SK-N-SH (cell line): ENCODE measurements at regions not wholly inside any gene's neighbourhood (a gene's known extent, or its start where the extent isn't known, plus 50 kb on each side); places are given as distances from the start of the nearest gene placed in this dataset.

Experiments used
- CTCF ChIA-PET: fragments of 300-600, 350-600 bp; formaldehyde crosslinking; extraction: SDS; loops from one replicate; lab custom pipeline; 2021; lab: Yijun Ruan, JAX
- POLR2A ChIA-PET: fragments of 350-600 bp; sonication (Branson Sonifier 250); formaldehyde crosslinking; extraction: SDS; loops from one replicate; lab custom pipeline; 2020; ENCODE audit warnings: antibody characterized with exemption, inconsistent platforms; lab: Yijun Ruan, JAX
- DNase-seq: peaks from one replicate; pipeline ENCODE4 v3.0.0; 2012
- H2AFZ ChIP-seq: fragments of 200-600 bp; sonication (generic); 2 replicates; pipeline ENCODE4 v1.8.1; 2016; ENCODE audit warnings: antibody characterized with exemption, mild to moderate bottlenecking, low read depth
- H3F3A ChIP-seq: fragments of 200-600 bp; sonication (generic); replicated peaks from 2 replicates; pipeline ENCODE3; 2016; ENCODE audit warnings: antibody characterized with exemption, mild to moderate bottlenecking; ENCODE audit not compliant: insufficient read depth
- H3K27ac ChIP-seq, 2 experiments: fragments of 200-500 bp in 1 of 2; fragments of 200-600 bp in 1 of 2; sonication (Bioruptor generic) in 1 of 2; sonication (generic), shearing (Covaris generic) in 1 of 2; 2 replicates each; pipeline versions ENCODE4 v1.5.1 to v1.6.1; 2014 to 2016; ENCODE audit warnings: low read depth in 2 of 2, inconsistent platforms in 1 of 2, low read length in 1 of 2, mild to moderate bottlenecking in 1 of 2, mixed read lengths in 1 of 2
- H3K27me3 ChIP-seq: fragments of 200-600 bp; sonication (generic), shearing (Covaris generic); 2 replicates; pipeline ENCODE4 v1.6.1; 2016; ENCODE audit warnings: mixed run types; ENCODE audit not compliant: insufficient read depth
- H3K36me3 ChIP-seq, 2 experiments: fragments of 200-500 bp in 1 of 2; fragments of 200-600 bp in 1 of 2; sonication (Bioruptor generic) in 1 of 2; sonication (generic) in 1 of 2; replicated peaks in 1 of 2; 2 replicates each; pipeline versions ENCODE3 to v1.5.1; 2014 to 2016; ENCODE audit warnings: low read length in 1 of 2, mild to moderate bottlenecking in 1 of 2; ENCODE audit not compliant: insufficient read depth in 2 of 2, control insufficient read depth in 1 of 2
- H3K4me1 ChIP-seq, 2 experiments: fragments of 200-500 bp in 1 of 2; fragments of 200-600 bp in 1 of 2; sonication (Bioruptor generic) in 1 of 2; sonication (generic), shearing (Covaris generic) in 1 of 2; 2 replicates each; pipeline versions ENCODE4 v1.5.1 to v1.6.1; 2014 to 2016; ENCODE audit warnings: low read depth in 1 of 2, low read length in 1 of 2, mixed run types in 1 of 2; ENCODE audit not compliant: insufficient read depth in 2 of 2, control insufficient read depth in 1 of 2
- H3K4me2 ChIP-seq: fragments of 200-600 bp; sonication (generic), shearing (Covaris generic); 2 replicates; pipeline ENCODE4 v1.6.1; 2017; ENCODE audit warnings: mixed run types
- H3K4me3 ChIP-seq, 2 experiments: fragments of 200-500 bp in 1 of 2; fragments of 200-600 bp in 1 of 2; sonication (Bioruptor generic) in 1 of 2; sonication (generic), shearing (Covaris generic) in 1 of 2; 2 replicates each; pipeline versions ENCODE4 v1.5.1 to v1.8.1; 2014 to 2016; ENCODE audit warnings: low read depth in 2 of 2, inconsistent platforms in 1 of 2, low read length in 1 of 2, mild to moderate bottlenecking in 1 of 2, mixed read lengths in 1 of 2, moderate library complexity in 1 of 2
- H3K79me2 ChIP-seq: fragments of 200-600 bp; sonication (generic); 2 replicates; pipeline ENCODE4 v1.8.1; 2017; ENCODE audit warnings: mild to moderate bottlenecking; ENCODE audit not compliant: insufficient read depth
- H3K9ac ChIP-seq: fragments of 200-600 bp; sonication (generic); 2 replicates; pipeline ENCODE4 v1.6.1; 2017; ENCODE audit warnings: mixed run types
- H3K9me2 ChIP-seq: fragments of 200-600 bp; sonication (generic); 2 replicates; pipeline ENCODE4 v1.6.1; 2017; ENCODE audit warnings: mixed run types
- H3K9me3 ChIP-seq: fragments of 200-600 bp; sonication (generic); 2 replicates; pipeline ENCODE4 v1.6.1; 2017; ENCODE audit warnings: mixed run types, mild to moderate bottlenecking, moderate library complexity
- H4K20me1 ChIP-seq: fragments of 200-600 bp; sonication (generic); 2 replicates; pipeline ENCODE4 v1.6.1; 2017; ENCODE audit warnings: mild to moderate bottlenecking, mixed run types; ENCODE audit not compliant: insufficient read depth
- CHD2 ChIP-seq: fragments of 150-350 bp; IDR thresholded peaks from 2 replicates; pipeline ENCODE4 v1.6.1; 2018; ENCODE audit warnings: low read length; ENCODE audit not compliant: partially characterized antibody
- CTCF ChIP-seq: fragments of 200-600 bp; sonication (generic); IDR thresholded peaks from 2 replicates; pipeline ENCODE4 v1.6.1; 2017; ENCODE audit warnings: antibody characterized with exemption, mild to moderate bottlenecking, moderate library complexity
- EP300 ChIP-seq, 2 experiments: IDR thresholded peaks; 2 replicates each; pipeline versions ENCODE4 v1.4.0 to v1.6.1; 2012; ENCODE audit warnings: borderline replicate concordance in 1 of 2, low read depth in 1 of 2, low read length in 1 of 2
- FOXM1 ChIP-seq: IDR thresholded peaks from 2 replicates; pipeline ENCODE4 v1.4.0; 2012; ENCODE audit warnings: low read depth, mild to moderate bottlenecking
- NFIC ChIP-seq: IDR thresholded peaks from 2 replicates; pipeline ENCODE4 v1.4.0; 2012; ENCODE audit warnings: borderline replicate concordance
- NRF1 ChIP-seq: IDR thresholded peaks from 2 replicates; pipeline ENCODE4 v1.6.1; 2012; ENCODE audit warnings: low read depth, mild to moderate bottlenecking, low read length
- PBX3 ChIP-seq: IDR thresholded peaks from 2 replicates; pipeline ENCODE4; 2012
- RCOR1 ChIP-seq: fragments of 150-350 bp; IDR thresholded peaks from 2 replicates; pipeline ENCODE4 v1.6.1; 2017; ENCODE audit warnings: antibody characterized with exemption, low read length
- TAF1 ChIP-seq: IDR thresholded peaks from 2 replicates; pipeline ENCODE4 v1.6.1; 2012; ENCODE audit warnings: low read depth, mild to moderate bottlenecking, low read length, moderate library complexity, borderline replicate concordance
- USF1 ChIP-seq: IDR thresholded peaks from 2 replicates; pipeline ENCODE4 v1.4.0; 2012; ENCODE audit warnings: low read depth, borderline replicate concordance
- ZBTB33 ChIP-seq: IDR thresholded peaks from 2 replicates; pipeline ENCODE4 v1.4.0; 2012; ENCODE audit warnings: low read depth, borderline replicate concordance
- WGBS: methylation state at CpG from one replicate; pipeline ENCODE4 v1.1.6; 2017; ENCODE audit warnings: low lambda C conversion rate; 5-methylcytosine and 5-hydroxymethylcytosine counted together

- Histone ChIP-seq H3K4me1 (peaks cover 7 to 21% of the 10 kb centered on the region in 2 experiments; a peak in 3 of 4 replicates), H3K27ac (no peak overlapping the region), H3K9me3 (no peaks in the 10 kb centered on the region), H3K9me2 (no peaks in the 10 kb centered on the region), H3K4me3 (no peak overlapping the region), H3K9ac (no peak overlapping the region), H3K27me3 (no peaks in the 10 kb centered on the region), H3K4me2 (no peak overlapping the region), H3K79me2 (no peaks in the 10 kb centered on the region), H4K20me1 (no peaks in the 10 kb centered on the region), H3F3A (no peaks in the 10 kb centered on the region), H2AFZ (no peak overlapping the region), H3K36me3 (no peaks in the 10 kb centered on the region)
- CTCF ChIA-PET, result interaction anchor here (1.2 to 1.4 kb wide), 2 partner anchors 28 kb away, joined by 3 to 4 read pairs; no protein-coding TSS in a partner anchor
- TF ChIP-seq TAF1 (no peak), FOXM1 (no peak), ZBTB33 (no peak), EP300 (IDR thresholded peaks at IDR 0.05; ENCODE audit: borderline replicate concordance in 1 of 2, low read depth in 1 of 2, low read length in 1 of 2) (no peak)
- POLR2A ChIA-PET, result no interaction called here
- DNase-seq, result no peak
- 59% methylated on average over 12 of the region's 12 CpGs for WGBS
These were observed 371.1 kb upstream of the ID2 start for GRCh38 chr2:8310557-8311455.

- Histone ChIP-seq H3K9me2 (no peaks in the 10 kb centered on the region), H2AFZ (no peak overlapping the region), H3K79me2 (no peaks in the 10 kb centered on the region), H3K4me1 (peaks cover 0 to 17% of the 10 kb centered on the region in 2 experiments; a peak in 3 of 4 replicates), H3K36me3 (no peaks in the 10 kb centered on the region), H3K9me3 (no peaks in the 10 kb centered on the region), H3K4me3 (no peak overlapping the region), H4K20me1 (no peaks in the 10 kb centered on the region), H3K9ac (no peak overlapping the region), H3K27me3 (no peaks in the 10 kb centered on the region), H3K27ac (no peak overlapping the region), H3K4me2 (no peak overlapping the region), H3F3A (no peaks in the 10 kb centered on the region)
- ChIA-PET CTCF (interaction anchor here (0.6 to 1.2 kb wide), 2 partner anchors 26 to 261 kb away, joined by 3 read pairs; no protein-coding TSS in a partner anchor), POLR2A (no interaction called here)
- DNase-seq, result no peak
- WGBS, result 88% methylated on average over 3 of the region's 3 CpGs
- TF ChIP-seq USF1 (no peak), PBX3 (no peak), CHD2 (no peak), RCOR1 (no peak), NRF1 (no peak), CTCF (no peak), NFIC (no peak)
These were observed 369.6 kb upstream of the ID2 start for GRCh38 chr2:8312221-8312620.
